Chondrocyte (in vitro differentiated cells): ENCODE measurements at regions not wholly inside any gene's neighbourhood (a gene's known extent, or its start where the extent isn't known, plus 50 kb on each side); places are given as distances from the start of the nearest gene placed in this dataset.

ENCODE experiments used
- DNase-seq: peaks from one replicate; pipeline ENCODE4 v3.0.0; 2021; ENCODE audit warnings: mixed read lengths, low spot score
- H3K27ac Mint-ChIP-seq: one replicate; pipeline ENCODE4 v1.8.0; 2021; ENCODE audit warnings: mild to moderate bottlenecking, moderate library complexity, mixed read lengths; ENCODE audit not compliant: unreplicated experiment
- H3K27me3 Mint-ChIP-seq: 2 replicates; pipeline ENCODE4 v1.8.0; 2021; ENCODE audit warnings: low read depth, mixed read lengths
- H3K36me3 Mint-ChIP-seq: 2 replicates; pipeline ENCODE4 v1.8.0; 2021; ENCODE audit warnings: low read depth, mixed read lengths
- H3K4me1 Mint-ChIP-seq: 2 replicates; pipeline ENCODE4 v1.8.0; 2021; ENCODE audit warnings: low read depth, mild to moderate bottlenecking, mixed read lengths
- H3K4me3 Mint-ChIP-seq: one replicate; pipeline ENCODE4 v1.8.0; 2021; ENCODE audit warnings: mild to moderate bottlenecking, moderate library complexity, mixed read lengths; ENCODE audit not compliant: unreplicated experiment
- H3K9me3 Mint-ChIP-seq: 2 replicates; pipeline ENCODE4 v1.8.0; 2021; ENCODE audit warnings: low read depth, mixed read lengths
- TF ChIP-seq, protein P1 (sequence below): fragments of 200-600 bp; sonication (generic); IDR thresholded peaks from 2 replicates; pipeline ENCODE4 v1.5.0; 2021; ENCODE audit warnings: antibody characterized with exemption, mild to moderate bottlenecking, moderate library complexity

DNA sequence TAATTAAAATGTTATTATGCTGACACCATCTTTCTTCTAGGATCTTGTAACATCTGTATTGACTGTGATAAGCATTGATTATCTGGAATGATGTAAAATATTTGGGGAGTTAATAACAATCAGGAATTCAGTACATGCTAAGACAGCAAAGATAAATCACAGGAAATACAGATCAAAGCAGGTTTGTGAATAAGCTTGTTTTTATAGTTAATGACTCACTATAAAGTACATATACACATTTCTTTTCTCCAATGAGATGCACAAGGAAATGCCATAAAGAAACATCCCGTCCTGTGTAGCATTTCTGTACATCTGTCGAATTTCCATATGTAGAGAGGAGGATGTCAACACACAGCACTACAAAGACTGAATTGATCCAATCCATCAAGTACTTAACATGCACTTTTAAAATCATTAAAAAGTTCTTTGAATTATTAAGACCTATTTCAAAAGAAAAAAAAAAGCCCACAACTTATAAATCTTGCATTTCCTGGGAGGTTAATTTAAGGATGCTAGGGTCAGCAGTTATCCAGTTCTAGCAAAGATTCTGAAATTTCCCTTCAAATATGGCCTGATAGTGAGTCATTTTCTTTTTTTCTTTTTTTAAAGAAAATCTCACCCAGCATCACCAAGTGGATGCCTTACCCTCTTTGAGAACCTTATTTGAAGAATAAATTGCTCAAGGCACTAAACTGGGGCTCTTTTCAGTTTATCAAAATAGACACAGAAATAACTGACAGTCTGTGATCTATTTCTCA lies 243.2 kb upstream of the NR5A2 start:
- no peak for DNase-seq
- H3K9me3 Mint-ChIP-seq, result peaks cover 3% of the 10 kb centered on the region
- TF ChIP-seq, protein P1, sequence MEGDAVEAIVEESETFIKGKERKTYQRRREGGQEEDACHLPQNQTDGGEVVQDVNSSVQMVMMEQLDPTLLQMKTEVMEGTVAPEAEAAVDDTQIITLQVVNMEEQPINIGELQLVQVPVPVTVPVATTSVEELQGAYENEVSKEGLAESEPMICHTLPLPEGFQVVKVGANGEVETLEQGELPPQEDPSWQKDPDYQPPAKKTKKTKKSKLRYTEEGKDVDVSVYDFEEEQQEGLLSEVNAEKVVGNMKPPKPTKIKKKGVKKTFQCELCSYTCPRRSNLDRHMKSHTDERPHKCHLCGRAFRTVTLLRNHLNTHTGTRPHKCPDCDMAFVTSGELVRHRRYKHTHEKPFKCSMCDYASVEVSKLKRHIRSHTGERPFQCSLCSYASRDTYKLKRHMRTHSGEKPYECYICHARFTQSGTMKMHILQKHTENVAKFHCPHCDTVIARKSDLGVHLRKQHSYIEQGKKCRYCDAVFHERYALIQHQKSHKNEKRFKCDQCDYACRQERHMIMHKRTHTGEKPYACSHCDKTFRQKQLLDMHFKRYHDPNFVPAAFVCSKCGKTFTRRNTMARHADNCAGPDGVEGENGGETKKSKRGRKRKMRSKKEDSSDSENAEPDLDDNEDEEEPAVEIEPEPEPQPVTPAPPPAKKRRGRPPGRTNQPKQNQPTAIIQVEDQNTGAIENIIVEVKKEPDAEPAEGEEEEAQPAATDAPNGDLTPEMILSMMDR, result no peak
- H3K4me1 Mint-ChIP-seq, result no peaks in the 10 kb centered on the region
- H3K27me3 Mint-ChIP-seq, result peaks cover 3% of the 10 kb centered on the region
- no peak overlapping the region for H3K27ac Mint-ChIP-seq
- no peaks in the 10 kb centered on the region for H3K36me3 Mint-ChIP-seq
- H3K4me3 Mint-ChIP-seq, result no peak overlapping the region

- TF ChIP-seq, protein P1, result no peak
- H3K27me3 Mint-ChIP-seq, result peaks cover 6% of the 10 kb centered on the region
- no peaks in the 10 kb centered on the region for H3K36me3 Mint-ChIP-seq
- no peaks in the 10 kb centered on the region for H3K4me1 Mint-ChIP-seq
- no peak overlapping the region for H3K4me3 Mint-ChIP-seq
- DNase-seq, result no peak
- no peak overlapping the region for H3K27ac Mint-ChIP-seq
- H3K9me3 Mint-ChIP-seq, result peaks cover 3% of the 10 kb centered on the region
Observed at GRCh38 chr1:199786695-199787094, 240.8 kb upstream of the NR5A2 start.

GRCh38 chr1:199789141-199789540 lies 238.4 kb upstream of the NR5A2 start:
- Mint-ChIP-seq H3K27me3 (peaks cover 14% of the 10 kb centered on the region), H3K4me3 (no peak overlapping the region), H3K27ac (no peak overlapping the region), H3K9me3 (no peaks in the 10 kb centered on the region), H3K4me1 (no peaks in the 10 kb centered on the region), H3K36me3 (no peaks in the 10 kb centered on the region)
- TF ChIP-seq, protein P1, result no peak
- DNase-seq, result no peak

- Mint-ChIP-seq H3K9me3 (no peaks in the 10 kb centered on the region), H3K4me1 (no peaks in the 10 kb centered on the region), H3K27ac (no peak overlapping the region), H3K36me3 (no peaks in the 10 kb centered on the region), H3K4me3 (no peak overlapping the region), H3K27me3 (peaks cover 10% of the 10 kb centered on the region)
- TF ChIP-seq, protein P1, result no peak
- no peak for DNase-seq
Observed at GRCh38 chr1:199791495-199791894, 236.0 kb upstream of the NR5A2 start.

DNA sequence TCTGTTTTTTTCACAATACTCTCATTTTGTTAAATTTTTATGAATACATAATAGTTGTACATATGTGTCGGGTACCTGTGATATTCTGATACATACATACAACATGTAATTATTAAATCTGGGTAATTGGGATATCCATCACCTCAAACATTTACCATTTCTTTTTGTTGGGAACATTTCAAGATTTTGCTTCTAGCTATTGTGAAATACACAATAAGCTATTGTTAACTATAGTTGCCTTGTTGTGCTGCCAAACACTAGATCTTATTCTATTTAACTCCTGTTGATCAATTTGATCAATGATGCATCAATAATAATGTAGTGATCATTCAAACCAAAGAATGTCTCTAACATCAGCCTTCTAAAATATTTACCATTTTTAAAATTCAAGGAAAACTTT lies 234.6 kb upstream of the NR5A2 start:
- TF ChIP-seq, protein P1, result no peak
- Mint-ChIP-seq H3K9me3 (no peaks in the 10 kb centered on the region), H3K4me3 (no peak overlapping the region), H3K36me3 (no peaks in the 10 kb centered on the region), H3K4me1 (no peaks in the 10 kb centered on the region), H3K27ac (no peak overlapping the region), H3K27me3 (peaks cover 10% of the 10 kb centered on the region)
- no peak for DNase-seq
